GM12873 (cell line): ENCODE measurements at regions not wholly inside any gene's neighbourhood (a gene's known extent, or its start where the extent isn't known, plus 50 kb on each side); places are given as distances from the start of the nearest gene placed in this dataset.

Experiments
- CTCF ChIP-seq: IDR thresholded peaks from 2 replicates; pipeline ENCODE4 v1.5.1; 2012; ENCODE audit warnings: low read depth, mild to moderate bottlenecking, moderate library complexity, low read length, control low read depth; ENCODE audit not compliant: insufficient read depth; ENCODE audit errors: missing control alignments

- TF ChIP-seq CTCF = no peak
Measured at GRCh38 chr3:191518861-191519260, 57.9 kb downstream of the PYDC2 start.

- TF ChIP-seq CTCF = no peak
Measured at GRCh38 chr3:191521055-191521454, 60.1 kb downstream of the PYDC2 start.

- TF ChIP-seq CTCF = no peak
Measured at GRCh38 chr3:191523148-191523547, 62.2 kb downstream of the PYDC2 start.

DNA sequence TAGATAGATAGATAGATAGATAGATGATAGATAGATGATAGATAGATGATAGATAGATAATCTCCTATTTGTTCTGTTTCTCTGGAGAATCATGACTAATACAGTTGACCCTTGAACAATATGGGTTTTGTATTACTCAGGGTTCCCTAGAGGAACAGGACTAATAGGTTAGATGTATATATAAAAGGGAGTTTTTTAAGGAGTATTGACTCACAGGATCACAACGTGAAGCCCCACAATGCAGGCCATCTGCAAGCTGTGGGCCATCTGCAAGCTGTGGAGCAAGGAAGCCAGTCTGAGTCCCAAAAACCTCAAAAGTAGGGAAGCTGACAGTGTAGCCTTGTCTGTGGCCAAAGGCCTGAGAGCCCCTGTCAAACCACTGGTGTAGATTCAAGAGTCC, 67.6 kb downstream of the PYDC2 start:
- TF ChIP-seq CTCF = no peak

DNA sequence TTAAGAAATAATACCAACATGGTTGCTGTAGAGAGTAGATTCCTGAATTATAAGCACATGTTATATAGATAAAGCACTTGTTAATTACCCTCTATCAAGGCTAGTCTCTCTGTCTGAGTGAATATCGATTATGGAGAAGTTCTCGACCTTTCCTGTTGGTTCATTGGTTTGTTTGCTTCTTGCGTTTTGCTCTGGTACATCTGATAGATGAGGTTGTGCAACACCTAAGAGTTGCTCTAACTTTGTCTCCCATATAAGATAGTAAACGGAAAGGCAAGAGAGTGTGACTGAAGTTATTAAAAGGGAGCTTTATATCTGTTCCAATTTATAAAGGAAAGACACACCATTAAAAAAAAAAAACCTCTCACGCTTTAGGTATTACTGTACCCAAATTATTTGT, 69.0 kb downstream of the PYDC2 start:
- TF ChIP-seq CTCF = no peak

GRCh38 chr3:191531434-191531972, 70.5 kb downstream of the PYDC2 start:
- TF ChIP-seq CTCF = no peak

DNA sequence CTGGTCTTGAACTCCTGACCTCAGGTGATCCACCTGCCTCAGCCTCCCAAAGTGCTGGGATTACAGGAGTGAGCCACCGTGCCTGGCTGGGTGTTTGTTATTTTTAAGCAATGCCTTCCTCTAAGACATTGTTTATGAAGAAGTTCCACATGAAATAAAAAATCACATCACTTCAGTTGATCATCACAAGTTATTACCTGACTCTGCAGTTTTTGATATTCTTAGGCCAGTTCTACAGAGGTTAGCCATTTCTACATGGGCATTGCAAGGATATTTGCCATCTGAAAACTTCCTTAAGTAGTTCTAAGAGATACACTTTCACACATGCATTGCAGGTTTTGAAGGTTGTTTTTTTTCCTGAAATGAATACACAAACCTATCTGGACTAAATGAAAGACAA, 82.1 kb downstream of the PYDC2 start:
- no peak for TF ChIP-seq CTCF

DNA sequence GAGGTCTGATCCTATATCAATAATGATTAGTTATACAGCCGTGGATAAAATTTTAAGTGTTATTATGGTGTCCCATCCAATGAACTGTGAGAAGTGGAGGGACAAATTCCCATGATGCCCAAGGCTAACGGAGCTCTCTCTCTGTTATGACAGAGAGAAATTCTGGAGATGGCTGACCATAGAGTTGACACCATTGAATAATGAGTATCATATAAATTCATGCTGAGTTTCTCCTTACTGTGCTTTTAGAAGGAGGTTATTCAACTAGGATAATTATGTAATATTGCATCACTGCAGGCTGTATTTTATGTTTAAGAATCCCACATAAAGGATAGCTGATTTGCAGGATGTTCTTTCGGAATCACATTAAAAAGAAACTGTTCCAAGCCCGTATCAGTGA, 82.9 kb downstream of the PYDC2 start:
- no peak for TF ChIP-seq CTCF
